K562 (cell line): ENCODE measurements at regions not wholly inside any gene's neighbourhood (a gene's known extent, or its start where the extent isn't known, plus 50 kb on each side); places are given as distances from the start of the nearest gene placed in this dataset.
A peak's percentile ranks its signal among the peaks of the same experiment; 100 is the strongest.

Source experiments
- CBX2 ChIP-seq: fragments of 200-600 bp; sonication (generic); IDR thresholded peaks from one replicate; pipeline ENCODE4 v1.6.1; 2012; ENCODE audit warnings: mild to moderate bottlenecking, low read length, inconsistent platforms; ENCODE audit not compliant: insufficient read depth, poor library complexity, severe bottlenecking
- CGGBP1 ChIP-seq: fragments of 250-450 bp; sonication (Bioruptor Pico); IDR thresholded peaks from 2 replicates; pipeline ENCODE4 v1.9.0; 2021; ENCODE audit warnings: mild to moderate bottlenecking
- ELF1 ChIP-seq: fragments of 200-800 bp; sonication (Bioruptor generic); IDR thresholded peaks from 2 replicates; pipeline ENCODE4 v1.6.1; 2016; ENCODE audit warnings: missing genetic modification characterization, missing compliant biosample characterization
- FOXJ2 ChIP-seq: fragments of 200-800 bp; sonication (Bioruptor generic); IDR thresholded peaks from 2 replicates; pipeline ENCODE4 v1.6.1; 2016; ENCODE audit warnings: missing genetic modification characterization, missing compliant biosample characterization
- HEY1 ChIP-seq: fragments of 250-450 bp; sonication (Bioruptor Pico); IDR thresholded peaks from 2 replicates; pipeline ENCODE4 v1.5.0; 2020; ENCODE audit warnings: mild to moderate bottlenecking, moderate library complexity, borderline replicate concordance
- MTA1 ChIP-seq: fragments of 450-650 bp; IDR thresholded peaks from 2 replicates; pipeline ENCODE4 v1.6.1; 2017; ENCODE audit warnings: borderline replicate concordance
- NR2C2 ChIP-seq, 2 experiments: fragments of 200-800 bp in 1 of 2; sonication (Bioruptor generic) in 1 of 2; sonication (generic) in 1 of 2; formaldehyde crosslinking in 1 of 2; IDR thresholded peaks; 2 replicates each; pipeline versions ENCODE4 v1.6.1 to v1.8.0; 2016 to 2022; ENCODE audit warnings: mild to moderate bottlenecking in 1 of 2, missing compliant biosample characterization in 1 of 2, missing genetic modification characterization in 1 of 2, missing genetic modification reagents in 1 of 2
- PHB2 ChIP-seq: fragments of 450-650 bp; IDR thresholded peaks from 2 replicates; pipeline ENCODE4 v1.6.1; 2017; ENCODE audit warnings: low read depth
- PHF20 ChIP-seq: fragments of 450-650 bp; IDR thresholded peaks from 2 replicates; pipeline ENCODE4 v1.6.1; 2018; ENCODE audit not compliant: partially characterized antibody
- POLR2AphosphoS5 ChIP-seq: IDR thresholded peaks from 2 replicates; pipeline ENCODE4 v1.6.1; 2011; ENCODE audit warnings: mild to moderate bottlenecking, low read depth, low read length, moderate library complexity; ENCODE audit not compliant: control insufficient read depth, insufficient read depth
- ZBTB9 ChIP-seq: fragments of 450-650 bp; formaldehyde crosslinking; IDR thresholded peaks from 2 replicates; pipeline ENCODE4 v1.4.0; 2020; ENCODE audit warnings: mild to moderate bottlenecking, moderate library complexity
- ZKSCAN8 ChIP-seq: fragments of 200-800 bp; sonication (Bioruptor generic); IDR thresholded peaks from 2 replicates; pipeline ENCODE4 v1.6.1; 2016; ENCODE audit warnings: missing genetic modification characterization, missing compliant biosample characterization
- ZNF589 ChIP-seq: fragments of 200-800 bp; sonication (Bioruptor generic); IDR thresholded peaks from 2 replicates; pipeline ENCODE4 v1.6.1; 2016; ENCODE audit warnings: low read depth, missing genetic modification characterization, missing compliant biosample characterization
- TF ChIP-seq, protein P1 (sequence below), 2 experiments: fragments of 450-650 bp; IDR thresholded peaks; 2 replicates each; pipeline ENCODE4 v1.6.1; 2016; ENCODE audit warnings: mild to moderate bottlenecking in 2 of 2, borderline replicate concordance in 1 of 2, low read depth in 1 of 2, moderate library complexity in 1 of 2
- TF ChIP-seq, protein P2 (sequence below): fragments of 250-450 bp; sonication (Bioruptor Pico); IDR thresholded peaks from 2 replicates; pipeline ENCODE4 v1.4.0; 2020

GRCh38 chr1:212532469-212533147 lies 76.0 kb upstream of the ATF3 start (continued):
- TF ChIP-seq ZBTB9 (peak; percentile 39; the same call in 1 of the 2 replicates), HEY1 (CRISPR knock-in tag) (no peak), ZKSCAN8 (peak; percentile 24; the same call in 1 of the 2 replicates), PHF20 (no peak), ELF1 (tag) (no peak), MTA1 (no peak), POLR2AphosphoS5 (no peak), ZNF589 (CRISPR knock-in tag) (0 out of 2 replicates have a peak, but pooled peaks have one; percentile 36), FOXJ2 (tag) (peak; percentile 65), CGGBP1 (CRISPR knock-in tag) (no peak), PHB2 (no peak), CBX2 (no peak), NR2C2 (CRISPR knock-in tag; IDR thresholded peaks at IDR 0.05) (no peak), NR2C2 (tag; IDR thresholded peaks at IDR 0.05) (peak; percentile 40)
- TF ChIP-seq, protein P1, sequence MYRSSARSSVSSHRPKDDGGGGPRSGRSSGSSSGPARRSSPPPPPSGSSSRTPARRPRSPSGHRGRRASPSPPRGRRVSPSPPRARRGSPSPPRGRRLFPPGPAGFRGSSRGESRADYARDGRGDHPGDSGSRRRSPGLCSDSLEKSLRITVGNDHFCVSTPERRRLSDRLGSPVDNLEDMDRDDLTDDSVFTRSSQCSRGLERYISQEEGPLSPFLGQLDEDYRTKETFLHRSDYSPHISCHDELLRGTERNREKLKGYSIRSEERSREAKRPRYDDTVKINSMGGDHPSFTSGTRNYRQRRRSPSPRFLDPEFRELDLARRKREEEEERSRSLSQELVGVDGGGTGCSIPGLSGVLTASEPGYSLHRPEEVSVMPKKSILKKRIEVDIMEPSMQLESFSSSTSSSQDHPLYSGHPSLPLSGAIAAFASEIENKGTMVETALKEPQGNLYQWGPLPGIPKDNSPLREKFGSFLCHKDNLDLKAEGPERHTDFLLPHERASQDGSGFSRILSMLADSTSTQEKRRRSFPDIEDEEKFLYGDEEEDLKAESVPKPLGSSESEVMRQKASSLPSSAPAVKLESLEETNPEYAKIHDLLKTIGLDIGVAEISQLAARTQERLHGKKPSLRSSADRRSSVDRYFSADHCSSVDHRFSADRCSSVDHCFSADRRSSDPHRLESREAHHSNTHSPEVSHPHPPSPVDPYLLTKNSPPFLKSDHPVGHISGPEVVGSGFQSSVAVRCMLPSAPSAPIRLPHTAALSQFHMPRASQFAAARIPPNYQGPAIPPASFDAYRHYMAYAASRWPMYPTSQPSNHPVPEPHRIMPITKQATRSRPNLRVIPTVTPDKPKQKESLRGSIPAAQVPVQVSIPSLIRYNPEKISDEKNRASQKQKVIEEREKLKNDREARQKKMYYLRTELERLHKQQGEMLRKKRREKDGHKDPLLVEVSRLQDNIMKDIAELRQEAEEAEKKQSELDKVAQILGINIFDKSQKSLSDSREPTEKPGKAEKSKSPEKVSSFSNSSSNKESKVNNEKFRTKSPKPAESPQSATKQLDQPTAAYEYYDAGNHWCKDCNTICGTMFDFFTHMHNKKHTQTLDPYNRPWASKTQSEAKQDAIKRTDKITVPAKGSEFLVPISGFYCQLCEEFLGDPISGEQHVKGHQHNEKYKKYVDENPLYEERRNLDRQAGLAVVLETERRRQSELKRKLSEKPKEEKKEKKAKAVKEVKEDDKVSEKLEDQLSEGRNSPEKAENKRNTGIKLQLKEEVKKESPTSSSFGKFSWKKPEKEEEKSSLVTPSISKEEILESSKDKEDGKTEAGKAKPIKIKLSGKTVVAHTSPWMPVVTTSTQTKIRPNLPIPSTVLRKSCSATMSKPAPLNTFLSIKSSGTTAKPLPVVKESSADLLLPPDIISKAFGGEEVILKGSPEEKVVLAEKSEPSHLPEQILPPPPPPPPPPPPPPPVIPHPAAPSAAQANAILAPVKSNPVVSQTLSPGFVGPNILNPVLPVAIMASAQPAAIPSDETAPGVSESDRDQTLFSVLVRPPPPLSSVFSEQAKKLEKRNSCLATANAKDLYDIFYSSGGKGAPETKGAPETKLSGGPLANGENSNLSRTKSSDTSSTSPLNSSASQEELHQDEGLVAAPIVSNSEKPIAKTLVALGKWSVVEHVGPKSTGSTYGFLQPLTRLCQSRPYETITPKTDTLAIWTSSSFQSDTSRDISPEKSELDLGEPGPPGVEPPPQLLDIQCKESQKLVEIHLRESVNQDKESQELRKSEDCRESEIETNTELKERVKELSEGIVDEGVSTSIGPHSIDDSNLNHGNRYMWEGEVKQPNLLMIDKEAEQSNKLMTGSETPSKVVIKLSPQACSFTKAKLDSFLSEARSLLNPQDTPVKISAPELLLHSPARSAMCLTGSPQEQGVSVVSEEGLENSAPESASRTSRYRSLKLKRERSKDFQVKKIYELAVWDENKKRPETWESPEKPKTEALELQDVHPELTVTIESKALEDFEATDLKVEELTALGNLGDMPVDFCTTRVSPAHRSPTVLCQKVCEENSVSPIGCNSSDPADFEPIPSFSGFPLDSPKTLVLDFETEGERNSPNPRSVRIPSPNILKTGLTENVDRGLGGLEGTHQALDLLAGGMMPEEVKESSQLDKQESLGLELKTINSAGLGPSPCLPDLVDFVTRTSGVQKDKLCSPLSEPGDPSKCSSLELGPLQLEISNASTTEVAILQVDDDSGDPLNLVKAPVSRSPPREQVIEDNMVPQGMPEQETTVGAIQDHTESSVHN (IDR thresholded peaks at IDR 0.05; ENCODE audit: borderline replicate concordance in 1 of 2, low read depth in 1 of 2) = 0 out of 4 replicates have a peak, but pooled peaks of 1 of the 2 experiments have one; percentile 25
- TF ChIP-seq, protein P2, sequence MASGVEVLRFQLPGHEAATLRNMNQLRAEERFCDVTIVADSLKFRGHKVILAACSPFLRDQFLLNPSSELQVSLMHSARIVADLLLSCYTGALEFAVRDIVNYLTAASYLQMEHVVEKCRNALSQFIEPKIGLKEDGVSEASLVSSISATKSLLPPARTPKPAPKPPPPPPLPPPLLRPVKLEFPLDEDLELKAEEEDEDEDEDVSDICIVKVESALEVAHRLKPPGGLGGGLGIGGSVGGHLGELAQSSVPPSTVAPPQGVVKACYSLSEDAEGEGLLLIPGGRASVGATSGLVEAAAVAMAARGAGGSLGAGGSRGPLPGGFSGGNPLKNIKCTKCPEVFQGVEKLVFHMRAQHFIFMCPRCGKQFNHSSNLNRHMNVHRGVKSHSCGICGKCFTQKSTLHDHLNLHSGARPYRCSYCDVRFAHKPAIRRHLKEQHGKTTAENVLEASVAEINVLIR (CRISPR knock-in tag) = 0 out of 2 replicates have a peak, but pooled peaks have one; percentile 19
- TF ChIP-seq, all 486 proteins: peak for 29
